ENCODE measurements at regions not wholly inside any gene's neighbourhood (a gene's known extent, or its start where the extent isn't known, plus 50 kb on each side); places are given as distances from the start of the nearest gene placed in this dataset.

GRCh38 chr2:14223576-14223975 is 408.9 kb upstream of the LRATD1 start:
- H2AFZ ChIP-seq (ENCODE audit: control insufficient read depth, low read length): no peak overlapping the region
- TF ChIP-seq EZH2 (IDR thresholded peaks at IDR 0.05; ENCODE audit: low read length) (no peak), CTCF (optimal IDR thresholded peaks at IDR 0.05 in 1 of 3, IDR thresholded peaks at IDR 0.05 in 1 of 3, conservative IDR thresholded peaks at IDR 0.05 in 1 of 3; ENCODE audit: extremely low read depth in 1 of 3, insufficient read depth in 2 of 3, low read length in 3 of 3) (no peak)
- no peak for DNase-seq (ENCODE audit: low read depth, low spot score)
- H4K20me1 ChIP-seq (ENCODE audit: control insufficient read depth, extremely low read depth, insufficient read depth, low read length): no peaks in the 10 kb centered on the region
- no peak overlapping the region for H3K4me2 ChIP-seq (ENCODE audit: control insufficient read depth, extremely low read depth, insufficient read depth, low read depth, low read length)
- H3K4me1 ChIP-seq (ENCODE audit: control insufficient read depth, extremely low read depth, insufficient read depth, low read length): peaks cover 18% of the 10 kb centered on the region
- H3K79me2 ChIP-seq (ENCODE audit: control insufficient read depth, insufficient read depth, low read length): no peaks in the 10 kb centered on the region
- H3K27me3 ChIP-seq (ENCODE audit: control insufficient read depth, extremely low read depth, insufficient read depth, low read length): no peaks in the 10 kb centered on the region
- dilution Hi-C loops (cut with MboI; ENCODE audit: extremely low pct_ligation_motif_present, low sequenced_read_pairs): no loop called here
- H3K4me3 ChIP-seq (ENCODE audit: control insufficient read depth in 2 of 3, extremely low read depth in 1 of 3, insufficient read depth in 2 of 3, low read depth in 1 of 3, low read length in 3 of 3): no peak overlapping the region
- H3K9me3 ChIP-seq (ENCODE audit: control insufficient read depth, low read depth, low read length): no peaks in the 10 kb centered on the region
- FAIRE-seq: no peak
- no peaks in the 10 kb centered on the region for H3K36me3 ChIP-seq (ENCODE audit: control insufficient read depth in 2 of 2, extremely low read depth in 1 of 2, insufficient read depth in 2 of 2, low read length in 2 of 2)
- H3K27ac ChIP-seq (ENCODE audit: control insufficient read depth, insufficient read depth, low read length): no peak overlapping the region
- no peak overlapping the region for H3K9ac ChIP-seq (ENCODE audit: control insufficient read depth, extremely low read depth, insufficient read depth, low read length)
- no peaks in the 10 kb centered on the region for H3K9me1 ChIP-seq (ENCODE audit: control insufficient read depth, extremely low read depth, insufficient read depth, low read length)

GRCh38 chr2:14231391-14231898 is 401.1 kb upstream of the LRATD1 start:
- no peak overlapping the region for H3K9ac ChIP-seq (ENCODE audit: control insufficient read depth, extremely low read depth, insufficient read depth, low read length)
- H3K4me3 ChIP-seq (ENCODE audit: control insufficient read depth in 2 of 3, extremely low read depth in 1 of 3, insufficient read depth in 2 of 3, low read depth in 1 of 3, low read length in 3 of 3): no peak overlapping the region
- H3K4me1 ChIP-seq (ENCODE audit: control insufficient read depth, extremely low read depth, insufficient read depth, low read length): no peaks in the 10 kb centered on the region
- dilution Hi-C loops (cut with MboI; ENCODE audit: extremely low pct_ligation_motif_present, low sequenced_read_pairs): no loop called here
- H3K27ac ChIP-seq (ENCODE audit: control insufficient read depth, insufficient read depth, low read length): no peak overlapping the region
- no peak overlapping the region for H3K4me2 ChIP-seq (ENCODE audit: control insufficient read depth, extremely low read depth, insufficient read depth, low read depth, low read length)
- no peaks in the 10 kb centered on the region for H3K9me1 ChIP-seq (ENCODE audit: control insufficient read depth, extremely low read depth, insufficient read depth, low read length)
- TF ChIP-seq EZH2 (IDR thresholded peaks at IDR 0.05; ENCODE audit: low read length): no peak
- TF ChIP-seq CTCF (optimal IDR thresholded peaks at IDR 0.05 in 1 of 3, IDR thresholded peaks at IDR 0.05 in 1 of 3, conservative IDR thresholded peaks at IDR 0.05 in 1 of 3; ENCODE audit: extremely low read depth in 1 of 3, insufficient read depth in 2 of 3, low read length in 3 of 3): no peak
- no peaks in the 10 kb centered on the region for H4K20me1 ChIP-seq (ENCODE audit: control insufficient read depth, extremely low read depth, insufficient read depth, low read length)
- DNase-seq (ENCODE audit: low read depth, low spot score) (no peak), FAIRE-seq (no peak)
- no peaks in the 10 kb centered on the region for H3K9me3 ChIP-seq (ENCODE audit: control insufficient read depth, low read depth, low read length)
- H3K36me3 ChIP-seq (ENCODE audit: control insufficient read depth in 2 of 2, extremely low read depth in 1 of 2, insufficient read depth in 2 of 2, low read length in 2 of 2): no peaks in the 10 kb centered on the region
- H2AFZ ChIP-seq (ENCODE audit: control insufficient read depth, low read length): no peak overlapping the region
- no peaks in the 10 kb centered on the region for H3K79me2 ChIP-seq (ENCODE audit: control insufficient read depth, insufficient read depth, low read length)
- H3K27me3 ChIP-seq (ENCODE audit: control insufficient read depth, extremely low read depth, insufficient read depth, low read length): no peaks in the 10 kb centered on the region
